HFF-Myc (cell line): ENCODE measurements at regions not wholly inside any gene's neighbourhood (a gene's known extent, or its start where the extent isn't known, plus 50 kb on each side); places are given as distances from the start of the nearest gene placed in this dataset.

Experiments used
- DNase-seq: peaks from one replicate; pipeline ENCODE4 v3.0.0-alpha.2; 2011; ENCODE audit warnings: low read depth; ENCODE audit errors: extremely low read depth
- H3K4me3 ChIP-seq: replicated peaks from 2 replicates; pipeline ENCODE4 v1.5.1; 2011; ENCODE audit warnings: low read depth, mild to moderate bottlenecking, control low read depth, low read length
- CTCF ChIP-seq: IDR thresholded peaks from 2 replicates; pipeline ENCODE4 v1.5.1; 2012; ENCODE audit warnings: mild to moderate bottlenecking, low read depth, low read length, control low read depth; ENCODE audit errors: missing control alignments

- no peak for DNase-seq
- H3K4me3 ChIP-seq, result no peak overlapping the region
- no peak for TF ChIP-seq CTCF
Observed at GRCh38 chr10:90480466-90480865, 377.4 kb downstream of the HTR7 start.

- no peak overlapping the region for H3K4me3 ChIP-seq
- no peak for TF ChIP-seq CTCF
- no peak for DNase-seq
Observed at GRCh38 chr10:90481326-90481923, 376.4 kb downstream of the HTR7 start.

DNA sequence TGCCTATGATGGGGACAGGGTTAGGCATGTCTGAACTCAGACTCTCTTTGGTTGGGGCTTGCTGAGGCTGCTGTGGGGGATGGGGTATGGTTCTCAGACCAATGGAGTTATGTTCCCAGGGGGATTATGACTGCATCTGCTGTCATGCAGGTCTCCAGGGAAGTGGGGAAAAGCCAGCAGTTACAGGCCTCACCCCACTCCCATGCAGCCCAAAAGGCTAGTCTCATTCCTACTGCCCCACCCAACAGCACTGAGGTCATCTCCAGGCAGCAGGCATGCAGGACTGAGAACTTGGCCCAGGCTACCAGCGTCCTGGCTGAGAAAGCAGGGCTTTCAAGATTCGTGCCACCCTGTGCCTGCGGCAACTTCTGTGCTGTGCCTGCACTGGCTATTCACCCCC lies 373.3 kb downstream of the HTR7 start:
- no peak for TF ChIP-seq CTCF
- H3K4me3 ChIP-seq, result no peak overlapping the region
- DNase-seq, result no peak

- TF ChIP-seq CTCF, result no peak
- no peak for DNase-seq
- H3K4me3 ChIP-seq, result no peak overlapping the region
Observed at GRCh38 chr10:90494183-90494582, 363.7 kb downstream of the HTR7 start.

GRCh38 chr10:90504172-90504571 lies 353.7 kb downstream of the HTR7 start:
- DNase-seq, result no peak
- H3K4me3 ChIP-seq, result no peak overlapping the region
- TF ChIP-seq CTCF, result no peak

GRCh38 chr10:90526721-90527120 lies 331.1 kb downstream of the HTR7 start:
- DNase-seq, result no peak
- H3K4me3 ChIP-seq, result no peak overlapping the region
- TF ChIP-seq CTCF, result no peak

- no peak for DNase-seq
- no peak for TF ChIP-seq CTCF
- no peak overlapping the region for H3K4me3 ChIP-seq
Observed at GRCh38 chr10:90530521-90530920, 327.3 kb downstream of the HTR7 start.
